CD4-positive, alpha-beta T cell (primary cell): ENCODE measurements at regions not wholly inside any gene's neighbourhood (a gene's known extent, or its start where the extent isn't known, plus 50 kb on each side); places are given as distances from the start of the nearest gene placed in this dataset.

Experiments
- ATAC-seq: fragments of 200-7000 bp; cut with Tn5 transposase; one replicate; pipeline ENCODE4 v1.10.0; 2022; ENCODE audit warnings: mild to moderate bottlenecking; ENCODE audit not compliant: poor library complexity
- CTCF ChIA-PET: fragments of 350-600 bp; sonication (Branson Sonifier 250); formaldehyde crosslinking; loops from one replicate; lab custom pipeline; 2021; ENCODE audit warnings: antibody characterized with exemption, inconsistent platforms; lab: Charles Lee
- POLR2A ChIA-PET: fragments of 350-600 bp; sonication (Branson Sonifier 250); formaldehyde crosslinking; loops from one replicate; lab custom pipeline; 2021; ENCODE audit warnings: antibody characterized with exemption, inconsistent platforms; lab: Charles Lee
- DNase-seq, 14 experiments: peaks; one replicate each; pipeline ENCODE4 v3.0.0-alpha.2; 2013 to 2020; ENCODE audit warnings: mixed read lengths in 2 of 14
- H3K27ac ChIP-seq, 2 donors: one replicate each; pipeline versions ENCODE4 v1.5.1 to v1.7.0; 2013; ENCODE audit warnings: low read length in 2 of 2, low read depth in 1 of 2, mild to moderate bottlenecking in 1 of 2
- H3K27me3 ChIP-seq, 2 experiments: 1 replicate in 1 of 2; 2 replicates in 1 of 2; pipeline versions ENCODE4 v1.6.1 to v1.7.0; 2013; ENCODE audit warnings: low read length in 2 of 2, control low read depth in 1 of 2, mild to moderate bottlenecking in 1 of 2, moderate library complexity in 1 of 2; ENCODE audit not compliant: insufficient read depth in 2 of 2, control insufficient read depth in 1 of 2
- H3K36me3 ChIP-seq: one replicate; pipeline ENCODE4 v1.6.1; 2013; ENCODE audit warnings: low read length, control low read depth; ENCODE audit not compliant: insufficient read depth
- H3K4me1 ChIP-seq: one replicate; pipeline ENCODE4 v1.6.1; 2013; ENCODE audit warnings: low read length, control low read depth; ENCODE audit not compliant: insufficient read depth
- H3K4me3 ChIP-seq: one replicate; pipeline ENCODE4 v1.5.1; 2013; ENCODE audit warnings: mild to moderate bottlenecking, low read length, moderate library complexity
- H3K9me3 ChIP-seq, 2 experiments: 1 replicate in 1 of 2; 2 replicates in 1 of 2; pipeline versions ENCODE4 v1.6.1 to v1.7.0; 2013; ENCODE audit warnings: low read length in 2 of 2, mild to moderate bottlenecking in 2 of 2, control low read depth in 1 of 2, moderate library complexity in 1 of 2; ENCODE audit not compliant: control insufficient read depth in 1 of 2, insufficient read depth in 1 of 2
- H3K27ac Mint-ChIP-seq: one replicate; pipeline ENCODE4 v1.8.0; 2020; ENCODE audit warnings: mixed read lengths
- H3K27me3 Mint-ChIP-seq: one replicate; pipeline ENCODE4 v1.8.0; 2021; ENCODE audit warnings: mixed read lengths
- H3K36me3 Mint-ChIP-seq: one replicate; pipeline ENCODE4 v1.8.0; 2021; ENCODE audit warnings: low read depth, mixed read lengths
- H3K4me1 Mint-ChIP-seq: one replicate; pipeline ENCODE4 v1.8.0; 2021; ENCODE audit warnings: low read depth, mixed read lengths
- H3K4me3 Mint-ChIP-seq: one replicate; pipeline ENCODE4 v1.8.0; 2020; ENCODE audit warnings: mild to moderate bottlenecking, mixed read lengths
- H3K9me3 Mint-ChIP-seq: one replicate; pipeline ENCODE4 v1.8.0; 2020; ENCODE audit warnings: mixed read lengths
- CTCF ChIP-seq: fragments of 200-600 bp; IDR thresholded peaks from one replicate; pipeline ENCODE4 v1.8.0; 2022; ENCODE audit warnings: antibody characterized with exemption, mild to moderate bottlenecking
- intact Hi-C, 2 experiments: fragments of 100-400 bp; cut with DNase I in 1 of 2; cut with micrococcal nuclease in 1 of 2; formaldehyde crosslinking; loops; one replicate each; pipeline versions ENCODE4 v1.15.1 to v1.9.0; 2023 to 2025; cut with DNase I, micrococcal nuclease

GRCh38 chr5:2259494-2260107, 376.9 kb upstream of the IRX4 start:
- no peak overlapping the region for H3K27ac Mint-ChIP-seq
- ATAC-seq: no peak
- no peaks in the 10 kb centered on the region for H3K36me3 ChIP-seq

DNA sequence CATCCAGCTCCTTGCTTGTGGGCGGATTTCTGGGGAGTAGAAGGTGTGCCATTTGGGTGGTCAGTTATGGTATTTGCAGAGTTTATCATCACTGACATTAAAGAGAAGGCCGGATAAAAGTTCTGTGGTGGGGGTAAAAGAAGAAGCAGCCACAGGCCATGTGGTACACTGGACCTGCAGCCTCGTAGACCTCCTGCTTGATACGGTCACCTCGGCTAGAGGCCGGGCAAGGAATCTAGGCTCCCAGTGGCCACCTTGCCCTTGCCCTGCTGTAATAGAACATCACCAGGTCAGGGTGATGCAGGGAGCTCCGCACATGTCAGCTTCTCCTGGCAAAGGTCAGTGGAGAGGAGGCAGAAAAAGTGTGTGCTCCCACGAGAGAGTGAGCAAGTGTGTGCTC, 376.1 kb upstream of the IRX4 start:
- Histone ChIP-seq H3K4me3 (no peak overlapping the region), H3K36me3 (no peaks in the 10 kb centered on the region), H3K27ac (no peak overlapping the region), H3K27me3 (no peaks in the 10 kb centered on the region), H3K9me3 (peaks cover 0 to 36% of the 10 kb centered on the region in 2 experiments), H3K4me1 (no peaks in the 10 kb centered on the region)
- Mint-ChIP-seq H3K27ac (no peak overlapping the region), H3K36me3 (no peaks in the 10 kb centered on the region), H3K9me3 (no peaks in the 10 kb centered on the region), H3K4me1 (no peaks in the 10 kb centered on the region), H3K4me3 (no peak overlapping the region), H3K27me3 (no peaks in the 10 kb centered on the region)
- ChIA-PET POLR2A (no interaction called here), CTCF (no interaction called here)
- TF ChIP-seq CTCF: no peak
- ATAC-seq (no peak), DNase-seq (no peak)
- intact Hi-C loops: no loop called here

More at GRCh38 chr5:2259494-2260107, 376.9 kb upstream of the IRX4 start:
- TF ChIP-seq CTCF: no peak
- Histone ChIP-seq H3K4me1 (no peaks in the 10 kb centered on the region), H3K27ac (no peak overlapping the region), H3K27me3 (no peaks in the 10 kb centered on the region), H3K9me3 (peaks cover 0 to 38% of the 10 kb centered on the region in 2 experiments), H3K4me3 (no peak overlapping the region)
- no peaks in the 10 kb centered on the region for H3K36me3 Mint-ChIP-seq
- no peak overlapping the region for H3K4me3 Mint-ChIP-seq
- no peaks in the 10 kb centered on the region for H3K4me1 Mint-ChIP-seq
- no peak for DNase-seq
- ChIA-PET POLR2A (no interaction called here), CTCF (no interaction called here)
- H3K9me3 Mint-ChIP-seq: no peaks in the 10 kb centered on the region
- no peaks in the 10 kb centered on the region for H3K27me3 Mint-ChIP-seq
- intact Hi-C loops: no loop called here

DNA sequence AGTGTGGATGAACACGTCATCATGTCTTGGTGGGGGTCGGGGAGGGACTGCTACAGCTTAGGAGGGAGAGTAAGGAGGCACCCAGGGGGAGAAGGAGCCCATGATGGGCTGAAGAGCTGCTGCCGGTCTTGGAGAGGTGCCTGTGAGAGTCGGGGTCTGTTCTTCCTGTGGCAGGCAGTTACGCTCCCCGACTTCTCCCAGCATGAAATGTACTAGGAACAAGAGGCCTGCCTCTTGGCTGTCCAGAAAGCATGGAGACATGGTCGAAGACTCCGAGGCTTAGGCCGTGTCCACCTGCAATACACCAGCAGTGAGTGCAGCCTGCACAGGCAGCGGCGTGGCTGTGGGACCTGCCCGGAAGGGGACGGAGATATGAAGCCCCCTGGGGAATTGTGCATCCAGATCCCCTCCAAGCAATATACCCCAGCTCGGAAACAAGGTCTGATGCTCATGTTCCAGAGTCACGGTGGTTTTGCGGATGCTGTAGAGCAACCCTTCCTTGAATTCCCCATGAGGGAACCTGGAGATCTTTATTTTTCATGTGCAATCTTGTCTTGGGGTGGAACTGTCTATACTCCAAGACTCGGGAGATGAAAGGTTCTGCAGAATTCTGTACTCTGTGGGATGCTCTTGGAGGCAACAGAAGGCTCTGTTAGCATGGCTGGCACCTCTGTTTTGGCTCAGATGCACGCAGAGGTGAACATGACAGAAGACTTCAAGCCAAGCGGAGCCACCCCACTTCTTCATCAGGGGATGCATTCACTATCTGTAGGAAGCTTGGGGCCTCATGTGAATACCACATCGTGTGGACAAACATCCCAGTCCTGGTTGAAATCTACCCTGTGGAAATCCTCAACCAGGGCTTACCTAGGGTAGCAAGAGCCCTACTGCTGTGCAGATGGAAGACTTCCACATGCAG, 374.9 kb upstream of the IRX4 start:
- Histone ChIP-seq H3K9me3 (peaks cover 0 to 34% of the 10 kb centered on the region in 2 experiments), H3K36me3 (no peaks in the 10 kb centered on the region), H3K4me3 (no peak overlapping the region), H3K4me1 (no peaks in the 10 kb centered on the region), H3K27me3 (no peaks in the 10 kb centered on the region), H3K27ac (no peak overlapping the region)
- no peak overlapping the region for H3K27ac Mint-ChIP-seq
- H3K4me1 Mint-ChIP-seq: no peaks in the 10 kb centered on the region
- intact Hi-C loops: no loop called here
- DNase-seq: no peak
- H3K9me3 Mint-ChIP-seq: no peaks in the 10 kb centered on the region
- no peaks in the 10 kb centered on the region for H3K36me3 Mint-ChIP-seq
- H3K4me3 Mint-ChIP-seq: no peak overlapping the region
- ChIA-PET POLR2A (no interaction called here), CTCF (no interaction called here)
- no peak for TF ChIP-seq CTCF
- ATAC-seq: no peak
- H3K27me3 Mint-ChIP-seq: no peaks in the 10 kb centered on the region
